ENCODE measurements at regions not wholly inside any gene's neighbourhood (a gene's known extent, or its start where the extent isn't known, plus 50 kb on each side); places are given as distances from the start of the nearest gene placed in this dataset.
"Not testable (repeated sequence)": the region's sequence is repeated elsewhere in the genome, so short reads cannot be mapped to it uniquely, and the experiment has no call there.

DNA sequence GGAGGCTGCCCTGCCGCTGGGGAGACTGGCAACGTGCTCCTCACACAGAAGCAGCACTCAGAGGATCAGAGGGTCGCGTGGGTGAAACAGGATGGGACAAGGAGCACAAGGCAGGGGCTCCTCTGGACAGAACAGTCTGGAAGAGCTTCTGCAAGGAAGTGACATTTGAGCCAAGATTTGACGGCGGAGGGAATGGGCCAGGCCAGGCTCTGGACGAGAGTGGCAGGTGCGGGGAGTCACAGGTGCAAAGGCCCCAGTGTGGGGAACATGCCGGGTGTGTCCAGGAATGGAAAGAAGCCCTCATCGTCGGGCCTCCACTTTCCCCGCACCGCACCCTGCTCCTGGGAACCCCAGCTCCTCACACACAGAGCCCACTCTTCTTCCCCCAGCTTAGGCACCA, 84.0 kb downstream of the RFLNA start:
- Mint-ChIP-seq H3K27me3 (no peaks in the 10 kb centered on the region), H3K36me3 (no peaks in the 10 kb centered on the region), H3K4me1 (peaks cover 9 to 28% (median 12%) of the 10 kb centered on the region in 3 donors), H3K27ac (peak overlapping the region in 2 of 6 donors; percentile 68 to 81), H3K4me3 (no peak overlapping the region), H3K9me3 (no peaks in the 10 kb centered on the region)
- DNase-seq (no peak), ATAC-seq (ENCODE audit: low read depth in 2 of 2) (no peak)

DNA sequence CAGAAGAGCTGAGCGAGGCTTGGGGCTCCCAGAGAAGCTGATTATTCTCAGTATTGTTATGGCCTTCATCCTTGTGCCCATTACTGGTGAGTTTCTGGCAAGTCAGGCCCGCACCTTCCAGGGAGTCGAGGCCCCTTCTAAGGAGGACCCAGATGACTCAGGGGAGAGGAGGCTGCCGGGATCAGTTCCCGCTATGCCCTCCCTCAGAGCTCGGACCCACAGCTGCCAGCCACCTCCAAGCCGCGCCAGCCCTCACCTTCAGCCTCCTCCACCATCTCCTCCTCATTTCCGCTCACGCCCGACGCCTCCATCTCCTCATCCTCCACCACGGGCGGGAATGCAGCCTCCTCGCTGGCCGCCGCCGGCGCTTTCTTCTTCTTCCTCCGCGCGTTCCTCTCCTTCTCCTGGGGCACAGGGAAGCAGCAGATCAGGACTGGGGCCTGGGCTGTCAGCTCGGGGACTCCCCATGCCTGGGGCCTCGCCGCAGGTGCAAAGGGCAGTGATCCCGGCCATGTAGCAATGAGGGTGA, 83.2 kb downstream of the RFLNA start:
- DNase-seq (no peak), ATAC-seq (ENCODE audit: low read depth in 2 of 2) (no peak)
- H3K4me3 Mint-ChIP-seq, result no peak overlapping the region
- no peaks in the 10 kb centered on the region for H3K36me3 Mint-ChIP-seq
- H3K27ac Mint-ChIP-seq, result peak overlapping the region in 3 of 6 donors; percentile 30 to 68 (median 67)
- no peaks in the 10 kb centered on the region for H3K9me3 Mint-ChIP-seq
- no peaks in the 10 kb centered on the region for H3K27me3 Mint-ChIP-seq
- peaks cover 9 to 28% (median 12%) of the 10 kb centered on the region in 3 donors for H3K4me1 Mint-ChIP-seq

DNA sequence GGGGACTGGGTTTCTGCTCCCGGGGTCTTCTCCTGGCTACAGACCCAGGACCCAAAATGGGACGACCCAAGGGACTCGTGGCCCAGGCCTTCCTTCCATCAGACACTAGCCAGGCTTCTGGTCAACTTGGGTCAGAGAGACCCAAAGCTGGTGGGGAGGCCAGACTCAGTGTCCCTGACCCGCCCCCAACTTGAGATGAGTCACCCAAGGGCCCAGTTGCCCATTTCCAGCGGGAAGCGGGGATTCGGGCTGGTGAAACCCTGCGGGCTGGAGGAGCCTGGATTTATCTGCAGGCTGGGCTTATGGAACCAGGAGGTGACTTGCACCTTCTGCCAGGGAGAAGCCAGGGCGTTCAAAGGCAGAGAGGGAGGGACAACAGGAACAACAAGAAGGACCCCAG, 81.5 kb downstream of the RFLNA start:
- no peaks in the 10 kb centered on the region for H3K9me3 Mint-ChIP-seq
- no peak for ATAC-seq (ENCODE audit: low read depth in 2 of 2)
- no peaks in the 10 kb centered on the region for H3K36me3 Mint-ChIP-seq
- H3K27me3 Mint-ChIP-seq, result no peaks in the 10 kb centered on the region
- DNase-seq, result no peak
- H3K4me1 Mint-ChIP-seq, result peaks cover 9 to 25% (median 11%) of the 10 kb centered on the region in 3 donors
- H3K4me3 Mint-ChIP-seq, result no peak overlapping the region
- H3K27ac Mint-ChIP-seq, result no peak overlapping the region

DNA sequence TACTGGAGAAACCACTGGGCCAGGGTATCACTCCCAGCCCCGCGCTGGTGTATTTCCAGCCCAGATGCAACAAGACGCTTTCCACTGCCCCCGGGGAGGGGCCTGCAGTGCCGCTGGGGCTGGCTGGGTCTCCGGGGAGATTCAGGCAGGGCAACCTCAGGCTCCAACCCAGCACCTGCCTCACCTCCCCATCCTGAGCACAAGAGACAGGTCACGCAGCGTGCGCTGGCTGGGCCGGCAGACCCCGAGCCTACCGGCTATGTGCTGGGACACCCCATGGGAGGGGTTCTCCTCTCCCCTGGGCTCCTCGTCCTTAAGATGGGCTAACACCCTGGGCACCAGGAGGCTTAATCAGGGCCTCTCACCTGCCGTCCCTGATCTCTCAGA, 80.9 kb downstream of the RFLNA start:
- H3K4me3 Mint-ChIP-seq, result no peak overlapping the region
- H3K27ac Mint-ChIP-seq, result no peak overlapping the region
- H3K9me3 Mint-ChIP-seq, result no peaks in the 10 kb centered on the region
- H3K27me3 Mint-ChIP-seq, result no peaks in the 10 kb centered on the region
- no peak for DNase-seq
- peaks cover 3 to 19% (median 4%) of the 10 kb centered on the region in 3 donors for H3K4me1 Mint-ChIP-seq
- no peak for ATAC-seq (ENCODE audit: low read depth in 2 of 2)
- H3K36me3 Mint-ChIP-seq, result no peaks in the 10 kb centered on the region

DNA sequence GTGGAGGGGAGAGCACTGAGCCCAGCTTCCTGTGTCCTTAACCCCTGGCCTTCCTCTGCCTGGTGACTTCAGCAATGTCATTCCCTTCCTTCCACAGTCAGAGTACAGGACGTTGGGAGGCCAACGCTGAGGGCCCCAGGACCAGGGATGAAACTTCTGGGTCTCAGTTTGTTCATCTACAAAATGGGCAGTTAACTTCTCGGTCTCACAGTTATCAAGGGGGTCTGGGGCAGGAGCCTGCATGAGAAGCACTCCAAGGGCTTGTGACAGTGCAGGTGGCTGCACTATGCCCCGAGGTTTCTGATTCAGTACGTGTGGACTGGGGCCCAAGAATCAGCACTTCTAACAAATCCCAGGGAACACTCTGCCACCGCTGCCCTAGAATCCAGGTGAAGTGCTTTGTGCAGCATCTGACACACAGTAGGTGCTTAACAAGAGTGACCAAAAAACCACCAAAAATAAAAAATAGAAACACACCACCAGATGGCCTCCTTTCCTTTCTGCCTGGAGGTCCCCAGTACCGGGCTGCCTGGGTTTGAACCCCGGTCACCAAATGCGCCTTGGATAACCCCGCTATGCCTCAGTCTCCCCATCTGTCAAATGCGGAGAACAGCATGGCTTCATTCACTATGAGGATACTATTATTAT, 80.4 kb downstream of the RFLNA start:
- no peak for ATAC-seq (ENCODE audit: low read depth in 2 of 2)
- Mint-ChIP-seq H3K27ac (peak overlapping the region in 1 of 6 donors; percentile 42), H3K4me3 (no peak overlapping the region), H3K9me3 (no peaks in the 10 kb centered on the region), H3K27me3 (no peaks in the 10 kb centered on the region), H3K4me1 (peaks cover 2 to 14% (median 3%) of the 10 kb centered on the region in 3 donors), H3K36me3 (no peaks in the 10 kb centered on the region)
- DNase-seq, result no peak

DNA sequence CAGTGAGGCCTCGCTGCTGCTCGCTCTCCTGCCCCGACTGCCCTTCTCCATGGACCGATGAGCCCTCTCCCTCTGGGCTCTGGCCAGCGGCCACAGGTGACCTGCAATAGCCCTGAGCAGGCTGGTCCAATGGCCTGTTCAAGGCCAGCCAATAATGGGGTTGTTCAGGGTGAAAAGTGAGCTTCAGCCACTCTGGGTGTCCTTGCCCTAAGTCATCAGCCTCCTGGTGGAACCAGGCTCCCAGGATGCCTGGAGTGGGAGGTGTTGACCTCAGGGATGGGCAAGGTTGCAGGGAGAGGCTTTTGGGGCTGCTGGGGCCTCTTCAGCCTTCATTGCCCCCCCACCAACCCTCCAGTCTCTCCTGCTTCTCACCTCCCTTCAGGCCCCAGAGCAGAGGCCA, 79.7 kb downstream of the RFLNA start:
- no peak overlapping the region for H3K4me3 Mint-ChIP-seq
- DNase-seq (no peak), ATAC-seq (ENCODE audit: low read depth in 2 of 2) (no peak)
- no peaks in the 10 kb centered on the region for H3K27me3 Mint-ChIP-seq
- H3K36me3 Mint-ChIP-seq, result no peaks in the 10 kb centered on the region
- no peak overlapping the region for H3K27ac Mint-ChIP-seq
- peaks cover under 1 to 10% (median under 1%) of the 10 kb centered on the region in 3 donors for H3K4me1 Mint-ChIP-seq
- H3K9me3 Mint-ChIP-seq, result no peaks in the 10 kb centered on the region

DNA sequence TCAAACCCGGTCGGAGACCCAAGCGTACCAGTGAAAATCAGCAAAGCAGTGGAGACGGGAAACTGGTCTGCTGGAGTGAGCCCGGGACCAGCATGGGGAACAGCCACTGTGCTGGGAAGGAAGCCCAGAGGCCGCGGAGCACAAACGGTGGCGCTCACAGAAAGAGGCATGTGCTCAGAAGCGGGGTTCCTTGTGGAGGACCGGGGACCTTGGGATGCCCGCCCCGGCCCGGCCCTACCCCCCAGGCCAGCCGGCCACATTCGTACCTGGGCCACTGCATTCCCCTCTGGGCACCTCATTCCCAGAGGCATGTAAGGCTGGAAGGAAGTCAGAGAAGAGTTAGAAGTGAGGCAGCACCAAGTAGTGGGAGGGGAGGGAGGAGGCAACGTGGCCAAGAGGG, 79.3 kb downstream of the RFLNA start:
- DNase-seq (no peak), ATAC-seq (ENCODE audit: low read depth in 2 of 2) (no peak)
- Mint-ChIP-seq H3K36me3 (no peaks in the 10 kb centered on the region), H3K4me3 (no peak overlapping the region), H3K4me1 (peaks cover 0 to 8% (median 0%) of the 10 kb centered on the region in 3 donors), H3K9me3 (no peaks in the 10 kb centered on the region), H3K27ac (no peak overlapping the region), H3K27me3 (no peaks in the 10 kb centered on the region)

DNA sequence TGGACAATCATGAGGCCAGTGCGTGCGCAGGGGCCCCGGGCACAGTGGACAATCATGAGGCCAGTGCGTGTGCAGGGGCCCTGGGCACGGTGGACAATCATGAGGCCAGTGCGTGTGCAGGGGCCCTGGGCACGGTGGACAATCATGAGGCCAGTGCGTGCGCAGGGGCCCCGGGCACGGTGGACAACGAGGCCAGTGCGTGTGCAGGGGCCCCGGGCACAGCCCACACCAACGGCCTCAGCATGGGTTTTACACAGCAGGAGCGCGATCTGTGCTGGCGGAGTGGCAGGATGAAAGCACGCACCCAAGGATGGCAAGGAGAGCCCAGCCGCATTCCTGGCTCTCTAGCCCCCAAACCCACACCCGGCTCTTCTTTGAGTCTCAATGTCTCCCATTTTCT, 78.8 kb downstream of the RFLNA start:
- H3K4me1 Mint-ChIP-seq; ATAC-seq (ENCODE audit: low read depth in 2 of 2); H3K4me3 Mint-ChIP-seq; H3K9me3 Mint-ChIP-seq; DNase-seq; H3K27ac Mint-ChIP-seq; H3K36me3 Mint-ChIP-seq; H3K27me3 Mint-ChIP-seq: not testable (repeated sequence)

DNA sequence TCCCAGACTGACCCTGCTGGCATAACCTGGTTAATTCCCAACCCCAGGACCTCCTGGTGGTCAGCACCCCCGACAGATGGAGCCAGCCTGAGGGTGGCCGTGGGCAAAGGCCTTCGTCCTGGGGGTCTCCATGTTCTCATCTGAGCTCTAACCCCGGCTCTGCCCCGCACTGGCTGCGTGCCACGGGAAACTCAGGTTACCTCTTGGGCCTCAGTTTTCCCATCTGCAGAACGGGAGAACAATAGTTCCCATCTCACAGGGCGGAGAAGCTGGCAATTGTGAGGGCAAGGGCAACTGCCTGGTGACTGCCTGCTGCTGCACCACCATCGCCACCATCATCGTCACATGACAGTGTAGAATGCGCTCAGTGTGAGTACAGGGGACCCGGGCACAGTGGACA, 77.9 kb downstream of the RFLNA start:
- no peak for ATAC-seq (ENCODE audit: low read depth in 2 of 2)
- Mint-ChIP-seq H3K4me3 (no peak overlapping the region), H3K36me3 (no peaks in the 10 kb centered on the region)

DNA sequence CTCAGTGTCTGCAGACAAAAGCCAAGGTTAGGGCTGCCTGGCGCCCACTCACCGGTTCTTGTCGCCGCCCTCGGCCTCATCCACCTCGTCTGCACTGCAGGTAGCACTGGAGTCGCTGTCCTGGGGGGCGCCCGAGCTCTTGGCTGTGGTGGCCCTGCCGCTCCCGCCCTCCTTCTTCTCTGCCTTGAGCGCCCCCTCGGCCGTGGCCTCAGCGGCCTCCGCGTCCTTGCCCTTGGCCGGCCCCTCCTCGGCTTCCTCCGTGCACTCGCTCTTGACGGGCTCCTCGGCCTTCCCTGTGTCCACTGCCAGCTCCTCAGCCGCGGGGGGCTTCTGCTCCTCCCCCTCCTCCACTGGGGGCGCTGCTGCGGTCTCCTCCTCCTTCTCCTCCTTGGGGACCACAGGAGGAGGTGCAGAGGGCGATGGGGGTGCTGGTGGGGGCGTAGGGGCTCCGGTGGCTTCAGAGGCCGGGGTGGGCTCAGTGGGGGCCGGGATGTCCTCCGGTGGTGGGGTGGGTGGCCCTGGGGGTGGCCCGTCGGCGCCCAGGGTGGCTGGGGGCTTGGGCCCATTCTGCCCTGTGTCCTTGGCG, 77.2 kb downstream of the RFLNA start:
- Mint-ChIP-seq H3K4me3 (no peak overlapping the region), H3K9me3 (no peaks in the 10 kb centered on the region), H3K27ac (peak overlapping the region in 1 of 6 donors; percentile 67), H3K36me3 (no peaks in the 10 kb centered on the region), H3K27me3 (no peaks in the 10 kb centered on the region), H3K4me1 (peaks cover 0 to 8% (median 0%) of the 10 kb centered on the region in 3 donors)
- DNase-seq (no peak), ATAC-seq (ENCODE audit: low read depth in 2 of 2) (no peak)

More for the DNA sequence above, 77.9 kb downstream of the RFLNA start:
- H3K27me3 Mint-ChIP-seq, result no peaks in the 10 kb centered on the region
- H3K9me3 Mint-ChIP-seq, result no peaks in the 10 kb centered on the region
- H3K27ac Mint-ChIP-seq, result peak overlapping the region in 1 of 6 donors; percentile 66
- no peak for DNase-seq
- peaks cover 0 to 8% (median 0%) of the 10 kb centered on the region in 3 donors for H3K4me1 Mint-ChIP-seq

DNA sequence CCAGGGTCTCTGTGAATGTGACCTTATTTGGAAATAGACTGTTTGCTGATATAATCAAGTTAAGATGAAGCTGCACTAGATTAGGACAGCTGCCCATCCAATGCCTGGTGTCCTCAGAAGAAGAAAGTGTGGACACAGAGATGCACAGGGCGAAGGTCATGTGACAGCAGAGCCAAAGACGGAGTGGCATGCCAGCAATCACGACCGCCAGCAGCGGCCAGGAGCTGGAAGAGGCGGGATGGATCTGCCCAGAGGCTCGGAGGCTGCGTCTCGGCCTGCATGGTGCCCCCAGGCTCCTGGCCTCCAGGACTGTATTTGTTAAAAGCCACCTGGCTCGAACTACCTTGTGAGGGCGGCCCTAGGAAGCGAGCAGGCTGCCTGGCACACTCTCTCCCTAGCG, 76.5 kb downstream of the RFLNA start:
- H3K27ac Mint-ChIP-seq, result peak overlapping the region in 1 of 6 donors; percentile 20
- no peak overlapping the region for H3K4me3 Mint-ChIP-seq
- H3K9me3 Mint-ChIP-seq, result no peaks in the 10 kb centered on the region
- DNase-seq (no peak), ATAC-seq (ENCODE audit: low read depth in 2 of 2) (no peak)
- H3K4me1 Mint-ChIP-seq, result peaks cover 0 to 8% (median 0%) of the 10 kb centered on the region in 3 donors
- H3K36me3 Mint-ChIP-seq, result no peaks in the 10 kb centered on the region
- no peaks in the 10 kb centered on the region for H3K27me3 Mint-ChIP-seq

DNA sequence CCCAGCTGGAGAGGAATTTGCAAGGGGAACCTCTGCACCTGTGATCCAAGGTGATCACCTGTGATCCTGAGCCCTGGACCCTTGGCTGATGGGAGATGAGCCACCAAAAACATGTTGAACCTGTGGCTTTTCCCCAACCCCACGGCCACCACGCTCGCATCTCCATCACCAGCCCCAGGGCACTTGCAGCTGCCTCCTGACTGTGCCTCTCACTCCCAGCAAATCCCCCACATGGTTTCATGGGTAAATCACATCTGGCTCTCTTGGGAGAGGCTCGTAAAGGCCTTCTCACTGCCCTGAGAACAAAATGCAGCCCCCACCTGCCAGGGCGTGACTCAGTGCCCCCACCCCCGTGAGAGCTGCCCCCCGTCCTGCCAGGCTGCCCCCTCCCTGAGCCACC, 76.0 kb downstream of the RFLNA start:
- Mint-ChIP-seq H3K9me3 (no peaks in the 10 kb centered on the region), H3K4me1 (peaks cover 0 to 10% (median under 1%) of the 10 kb centered on the region in 3 donors), H3K36me3 (no peaks in the 10 kb centered on the region), H3K4me3 (no peak overlapping the region), H3K27ac (no peak overlapping the region), H3K27me3 (no peaks in the 10 kb centered on the region)
- no peak for DNase-seq
- ATAC-seq (ENCODE audit: low read depth in 2 of 2), result no peak

DNA sequence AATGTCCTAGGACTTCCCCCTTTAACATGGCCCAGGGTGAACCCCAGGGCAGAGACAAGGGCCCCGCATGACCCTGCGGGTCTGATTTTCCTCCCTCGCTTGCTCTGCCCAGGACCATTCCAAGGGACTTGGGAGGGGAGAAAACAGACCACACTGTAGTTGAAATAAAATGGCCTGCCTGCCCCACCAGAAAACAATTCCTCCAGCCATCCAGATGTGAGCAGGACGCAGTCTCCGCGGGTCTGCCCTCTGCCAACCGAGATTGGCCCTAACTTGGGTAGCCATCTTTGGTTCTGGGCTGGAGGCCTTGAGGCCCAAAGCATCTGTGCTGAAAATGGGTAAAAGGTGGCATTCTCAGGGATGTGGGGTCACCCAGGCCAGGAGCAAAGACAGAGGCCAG, 75.5 kb downstream of the RFLNA start:
- Mint-ChIP-seq H3K9me3 (no peaks in the 10 kb centered on the region), H3K27me3 (no peaks in the 10 kb centered on the region), H3K36me3 (no peaks in the 10 kb centered on the region), H3K27ac (no peak overlapping the region), H3K4me3 (no peak overlapping the region), H3K4me1 (peaks cover 2 to 14% (median 3%) of the 10 kb centered on the region in 3 donors)
- DNase-seq (no peak), ATAC-seq (ENCODE audit: low read depth in 2 of 2) (no peak)

DNA sequence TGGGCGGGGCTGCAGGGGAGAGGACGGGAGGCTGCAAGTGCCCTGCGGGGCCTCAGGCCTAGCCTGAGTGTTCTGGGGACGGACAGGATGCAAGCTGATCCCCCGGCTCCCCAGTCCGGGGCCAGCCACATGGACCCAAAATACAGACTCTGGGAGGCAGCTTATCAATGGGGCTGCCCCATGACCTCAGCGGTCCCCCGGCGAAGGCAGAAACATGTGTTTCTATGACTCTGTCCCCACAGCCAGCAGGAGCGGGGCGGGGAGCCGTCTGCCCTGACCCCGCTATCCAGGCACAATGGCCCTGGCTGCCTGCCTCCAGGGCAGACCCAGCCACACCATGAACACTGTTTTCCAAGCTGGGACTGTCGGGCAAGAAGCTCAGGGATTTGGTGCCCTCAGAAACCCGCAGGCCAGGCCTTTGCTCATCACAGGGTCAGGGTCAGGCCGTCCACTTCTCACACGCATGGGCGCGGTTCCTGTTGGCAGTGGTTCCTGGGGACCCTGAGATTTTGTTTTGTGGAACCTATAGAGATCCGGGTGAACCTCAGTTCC, 75.0 kb downstream of the RFLNA start:
- Mint-ChIP-seq H3K9me3 (no peaks in the 10 kb centered on the region), H3K27ac (no peak overlapping the region), H3K27me3 (no peaks in the 10 kb centered on the region), H3K4me3 (no peak overlapping the region), H3K36me3 (no peaks in the 10 kb centered on the region), H3K4me1 (peaks cover 2 to 14% (median 3%) of the 10 kb centered on the region in 3 donors)
- ATAC-seq (ENCODE audit: low read depth in 2 of 2) (no peak), DNase-seq (no peak)
